NCI-H69 (cell line): ENCODE measurements at regions not wholly inside any gene's neighbourhood (a gene's known extent, or its start where the extent isn't known, plus 50 kb on each side); places are given as distances from the start of the nearest gene placed in this dataset.
"Not testable (repeated sequence)": the region's sequence is repeated elsewhere in the genome, so short reads cannot be mapped to it uniquely, and the experiment has no call there.

Source experiments
- DNase-seq: peaks from one replicate; lab custom pipeline; 2025; lab: John Stamatoyannopoulos, UW

GRCh38 chr6:145132709-145133108 is 602.6 kb downstream of the EPM2A start:
- DNase-seq: no peak

DNA sequence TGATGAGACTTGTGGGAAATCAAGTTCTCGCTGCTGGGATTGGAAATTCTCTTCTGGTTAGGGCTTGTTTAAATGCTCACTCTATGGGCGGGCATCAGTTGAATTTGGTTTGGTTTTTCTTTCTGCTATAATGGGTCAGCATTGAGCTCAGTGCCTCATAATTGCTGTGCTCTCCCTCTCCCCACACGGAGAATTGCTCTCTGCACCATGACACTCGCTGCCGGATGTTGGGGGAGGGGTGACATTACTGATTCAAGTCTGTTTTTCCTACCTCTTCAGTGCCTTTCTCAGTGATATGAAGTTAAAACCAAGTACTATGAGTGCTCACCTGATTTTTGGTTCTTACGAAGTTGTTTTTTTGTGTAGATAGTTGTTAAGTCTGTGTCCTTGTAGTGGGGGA is 599.6 kb downstream of the EPM2A start:
- DNase-seq: no peak

DNA sequence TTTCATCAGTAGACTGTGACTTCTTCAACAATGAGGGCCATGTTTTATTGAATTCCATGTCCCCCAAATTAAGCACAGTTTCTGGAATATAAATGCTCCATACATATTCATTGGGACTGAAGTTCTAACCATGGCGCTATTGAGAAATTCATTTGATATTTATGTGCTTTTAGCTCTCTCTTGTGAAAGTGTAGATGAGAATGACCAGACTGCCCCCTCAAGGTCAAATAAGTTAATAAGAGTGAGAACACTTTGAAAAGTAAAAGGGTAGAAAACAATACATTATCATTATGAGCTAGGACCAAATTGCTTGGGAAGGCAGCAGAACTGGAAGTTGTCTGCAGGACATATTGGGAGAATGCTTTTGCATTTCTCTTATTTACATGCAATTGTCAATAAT is 597.9 kb downstream of the EPM2A start:
- DNase-seq: peak; percentile 37

- no peak for DNase-seq
These were observed 596.7 kb downstream of the EPM2A start for GRCh38 chr6:145138469-145139139.

DNA sequence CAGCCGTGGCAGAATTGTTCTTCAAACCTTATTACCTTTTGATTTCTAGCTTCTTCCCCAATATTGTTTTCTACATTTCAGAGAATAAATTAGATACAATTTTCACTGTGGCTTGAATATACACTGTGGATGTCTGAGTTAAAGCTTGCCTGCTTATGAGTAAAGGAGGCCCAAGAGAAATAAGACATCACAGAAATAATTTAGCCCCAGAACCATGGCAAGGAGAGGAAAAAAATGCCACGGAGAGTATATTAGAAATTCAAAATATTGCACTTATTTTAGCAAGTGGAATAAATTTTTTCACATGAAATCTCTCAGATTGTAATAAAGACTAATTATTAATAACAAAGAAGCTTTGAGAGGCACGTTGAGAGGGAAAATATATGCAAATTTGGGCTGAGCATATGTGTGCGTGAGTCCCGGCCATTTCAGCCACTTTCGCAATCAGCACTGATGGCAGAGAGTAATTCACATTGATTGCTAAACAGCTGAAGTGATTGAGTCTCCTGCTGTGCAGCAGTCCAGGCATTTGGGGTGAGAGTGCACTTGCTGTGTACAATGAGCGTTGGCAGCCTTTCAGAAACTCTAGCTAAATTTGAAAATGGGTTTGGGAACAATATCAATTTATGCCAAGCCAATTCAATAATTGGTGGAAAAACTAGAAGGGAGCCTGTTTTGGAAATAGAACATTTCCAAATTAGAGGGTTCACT is 596.0 kb downstream of the EPM2A start:
- DNase-seq: peak; percentile 79

GRCh38 chr6:145139895-145140294 is 595.4 kb downstream of the EPM2A start:
- no peak for DNase-seq

- no peak for DNase-seq
These were observed 593.7 kb downstream of the EPM2A start for GRCh38 chr6:145141572-145141971.

DNA sequence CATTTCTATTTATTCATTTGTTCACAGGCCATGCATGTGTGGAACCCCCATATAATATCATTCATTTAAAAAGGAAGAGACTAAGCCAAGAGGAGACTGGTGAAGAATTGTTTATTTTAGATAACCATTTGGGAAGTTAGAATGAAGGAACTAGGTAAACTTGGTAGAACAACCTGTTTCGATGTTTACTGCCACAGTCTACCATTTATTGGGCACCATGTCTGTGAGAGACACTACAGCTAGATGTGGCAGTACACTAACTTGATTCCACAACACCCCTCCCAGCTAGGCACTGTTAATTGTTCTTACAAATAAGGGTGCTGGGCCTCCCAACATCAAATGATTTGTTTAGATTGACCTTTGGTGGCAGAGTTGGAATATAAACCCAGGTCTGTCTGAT is 592.4 kb downstream of the EPM2A start:
- no peak for DNase-seq

- no peak for DNase-seq
These were observed 591.9 kb downstream of the EPM2A start for GRCh38 chr6:145143379-145143778.

GRCh38 chr6:145147559-145147958 is 587.8 kb downstream of the EPM2A start:
- peak; percentile 66 for DNase-seq

- peak; percentile 84 for DNase-seq
These were observed 587.2 kb downstream of the EPM2A start for GRCh38 chr6:145147981-145148749.

GRCh38 chr6:145148776-145149175 is 586.5 kb downstream of the EPM2A start:
- DNase-seq: peak; percentile 34

GRCh38 chr6:145151624-145152023 is 583.7 kb downstream of the EPM2A start:
- DNase-seq: peak; percentile 30

- DNase-seq: no peak
These were observed 581.8 kb downstream of the EPM2A start for GRCh38 chr6:145153495-145153894.

- no peak for DNase-seq
These were observed 579.9 kb downstream of the EPM2A start for GRCh38 chr6:145155411-145155810.

DNA sequence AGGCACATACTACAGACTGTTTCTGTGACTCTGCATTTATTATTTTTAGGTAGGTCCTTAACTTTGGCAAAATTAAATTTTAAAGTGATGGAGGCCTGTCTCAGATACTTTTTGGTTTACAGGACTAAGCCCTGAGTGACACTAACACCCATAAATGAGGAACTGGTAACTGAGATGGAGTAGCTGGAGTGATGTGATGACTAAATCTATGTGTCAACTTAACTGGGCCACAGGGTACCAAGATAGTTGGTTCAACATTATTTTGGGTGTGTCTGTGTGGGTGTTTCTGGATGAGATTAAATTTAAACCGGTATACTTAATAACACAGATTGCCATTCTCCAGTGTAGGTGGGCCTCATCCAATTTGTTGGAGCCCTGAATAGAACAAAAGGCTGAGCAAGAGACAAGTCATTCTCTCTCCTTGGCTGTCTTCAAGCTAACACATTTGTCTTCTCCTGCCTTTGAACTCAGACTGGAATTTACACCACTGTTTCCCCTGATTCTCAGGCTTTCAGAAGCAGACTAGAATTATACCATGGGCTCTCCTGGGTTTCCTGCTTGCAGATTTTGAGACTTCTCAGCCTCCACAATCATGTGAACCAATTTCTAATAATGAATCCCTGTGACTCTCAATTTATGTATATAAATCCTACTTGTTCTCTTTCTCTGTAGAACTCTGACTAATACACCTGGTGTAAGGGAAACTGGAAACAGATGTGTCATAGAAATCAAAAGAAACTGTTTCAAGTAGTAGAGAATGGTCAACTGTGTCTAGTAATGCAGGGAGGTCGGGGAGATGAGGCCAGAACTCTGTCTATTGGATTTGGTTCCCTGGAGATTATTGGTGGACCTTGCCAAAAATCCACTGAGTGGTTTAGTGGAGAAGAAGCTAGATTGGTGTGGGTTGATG is 579.2 kb downstream of the EPM2A start:
- no peak for DNase-seq

GRCh38 chr6:145158636-145159035 is 576.7 kb downstream of the EPM2A start:
- DNase-seq: not testable (repeated sequence)

- no peak for DNase-seq
These were observed 575.4 kb downstream of the EPM2A start for GRCh38 chr6:145159921-145160320.

DNA sequence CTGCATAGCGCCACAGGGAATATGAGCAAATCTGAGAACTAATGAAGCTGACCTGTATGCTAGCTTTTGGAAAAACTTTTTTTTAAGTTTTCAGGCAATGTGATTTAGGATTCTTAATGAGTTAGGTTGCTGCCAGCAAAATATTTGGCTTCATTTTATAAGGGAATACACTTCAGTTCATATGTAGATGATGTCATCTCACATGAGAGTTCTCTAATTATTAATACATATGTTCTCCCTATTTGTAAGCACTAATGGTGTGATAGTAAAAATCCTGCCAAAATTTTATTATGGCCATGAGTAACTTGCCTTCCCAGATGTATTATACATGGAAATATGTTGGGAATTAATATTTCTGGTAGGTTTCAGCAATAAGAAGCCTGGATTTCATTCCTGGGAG is 573.8 kb downstream of the EPM2A start:
- DNase-seq: no peak

- no peak for DNase-seq
These were observed 565.5 kb downstream of the EPM2A start for GRCh38 chr6:145169726-145170224.

GRCh38 chr6:145175470-145175869 is 559.9 kb downstream of the EPM2A start:
- no peak for DNase-seq

DNA sequence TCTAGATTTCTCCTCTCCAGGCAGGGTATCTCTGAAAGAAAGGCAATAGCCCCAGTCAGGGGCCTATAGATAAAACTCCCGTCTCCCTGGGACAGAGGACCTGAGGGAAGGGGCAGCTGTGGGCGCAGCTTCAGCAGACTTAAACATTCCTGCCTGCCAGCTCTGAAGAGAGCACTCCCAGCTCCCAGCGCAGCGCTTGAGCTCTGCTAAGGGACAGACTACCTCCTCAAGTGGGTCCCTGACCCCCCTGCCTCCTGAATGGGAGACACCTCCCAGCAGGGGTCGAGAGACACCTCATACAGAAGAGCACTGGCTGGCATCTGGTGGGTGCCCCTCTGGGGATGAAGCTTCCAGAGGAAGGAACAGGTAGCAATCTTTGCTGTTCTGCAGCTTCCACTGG is 556.9 kb downstream of the EPM2A start:
- DNase-seq: no peak
